Activated B cell treated with CpG ODN at 0.5 μM for 24 hours (primary cell): ENCODE measurements at regions not wholly inside any gene's neighbourhood (a gene's known extent, or its start where the extent isn't known, plus 50 kb on each side); places are given as distances from the start of the nearest gene placed in this dataset.
"Not testable (repeated sequence)": the region's sequence is repeated elsewhere in the genome, so short reads cannot be mapped to it uniquely, and the experiment has no call there.

Source experiments
- ATAC-seq: fragments of 200-7000 bp; cut with Tn5 transposase; one replicate; pipeline ENCODE4 v1.10.0; 2021; ENCODE audit warnings: low read depth, mild to moderate bottlenecking, moderate library complexity
- CTCF ChIA-PET: fragments of 350-600 bp; sonication (Branson Sonifier 250); formaldehyde crosslinking; loops from one replicate; lab custom pipeline; 2021; ENCODE audit warnings: antibody characterized with exemption; lab: Charles Lee
- POLR2A ChIA-PET: fragments of 350-600 bp; sonication (Branson Sonifier 250); formaldehyde crosslinking; loops from one replicate; lab custom pipeline; 2021; ENCODE audit warnings: antibody characterized with exemption; lab: Charles Lee
- DNase-seq: peaks from one replicate; pipeline ENCODE4 v3.0.0; 2022
- H3K27ac Mint-ChIP-seq: one replicate; pipeline ENCODE4 v1.8.0; 2020; ENCODE audit warnings: mixed read lengths
- H3K27me3 Mint-ChIP-seq: one replicate; pipeline ENCODE4 v1.8.0; 2021; ENCODE audit warnings: mixed read lengths
- H3K36me3 Mint-ChIP-seq: one replicate; pipeline ENCODE4 v1.8.0; 2021; ENCODE audit warnings: low read depth, mixed read lengths
- H3K4me1 Mint-ChIP-seq: one replicate; pipeline ENCODE4 v1.8.0; 2021; ENCODE audit warnings: mixed read lengths
- H3K4me3 Mint-ChIP-seq: one replicate; pipeline ENCODE4 v1.8.0; 2020; ENCODE audit warnings: mild to moderate bottlenecking, mixed read lengths
- H3K9me3 Mint-ChIP-seq: one replicate; pipeline ENCODE4 v1.8.0; 2020; ENCODE audit warnings: mixed read lengths
- intact Hi-C: fragments of 100-400 bp; cut with micrococcal nuclease; formaldehyde crosslinking; loops from one replicate; pipeline ENCODE4 v1.15.1; 2024
- TF ChIP-seq, protein P1 (sequence below): fragments of 200-600 bp; IDR thresholded peaks from one replicate; pipeline ENCODE4 v1.8.0; 2022; ENCODE audit warnings: antibody characterized with exemption, mild to moderate bottlenecking

DNA sequence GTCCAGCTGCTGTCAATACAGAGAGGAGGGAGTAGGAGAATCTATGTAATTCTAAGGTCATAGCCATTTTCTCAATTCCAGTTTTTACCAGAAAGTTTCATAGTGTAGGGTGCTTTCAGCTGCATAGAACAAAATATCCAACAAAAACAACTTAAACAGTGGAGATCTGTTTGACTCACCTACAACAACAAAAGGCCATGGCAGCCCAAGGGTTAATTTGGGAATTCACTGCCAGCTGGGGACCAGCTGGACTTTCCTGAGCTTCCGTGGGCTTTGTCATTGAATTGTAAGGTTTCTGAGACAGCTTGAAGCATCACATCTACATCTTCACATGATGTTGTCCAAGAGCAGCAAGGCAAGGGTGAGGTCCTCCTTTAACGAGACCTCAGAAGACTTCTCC lies 512.7 kb downstream of the IRS1 start:
- no peaks in the 10 kb centered on the region for H3K36me3 Mint-ChIP-seq
- POLR2A ChIA-PET = interaction anchor here (0.6 kb wide), 1 partner anchor 13 kb away, joined by 7 read pairs; no protein-coding TSS in a partner anchor
- H3K4me1 Mint-ChIP-seq = peaks cover 10% of the 10 kb centered on the region
- no peak overlapping the region for H3K4me3 Mint-ChIP-seq
- peaks cover 2% of the 10 kb centered on the region for H3K27me3 Mint-ChIP-seq
- intact Hi-C loops = no loop called here
- no peak overlapping the region for H3K27ac Mint-ChIP-seq
- CTCF ChIA-PET = no interaction called here
- H3K9me3 Mint-ChIP-seq = peaks cover 18% of the 10 kb centered on the region
- no peak for DNase-seq
- TF ChIP-seq, protein P1, sequence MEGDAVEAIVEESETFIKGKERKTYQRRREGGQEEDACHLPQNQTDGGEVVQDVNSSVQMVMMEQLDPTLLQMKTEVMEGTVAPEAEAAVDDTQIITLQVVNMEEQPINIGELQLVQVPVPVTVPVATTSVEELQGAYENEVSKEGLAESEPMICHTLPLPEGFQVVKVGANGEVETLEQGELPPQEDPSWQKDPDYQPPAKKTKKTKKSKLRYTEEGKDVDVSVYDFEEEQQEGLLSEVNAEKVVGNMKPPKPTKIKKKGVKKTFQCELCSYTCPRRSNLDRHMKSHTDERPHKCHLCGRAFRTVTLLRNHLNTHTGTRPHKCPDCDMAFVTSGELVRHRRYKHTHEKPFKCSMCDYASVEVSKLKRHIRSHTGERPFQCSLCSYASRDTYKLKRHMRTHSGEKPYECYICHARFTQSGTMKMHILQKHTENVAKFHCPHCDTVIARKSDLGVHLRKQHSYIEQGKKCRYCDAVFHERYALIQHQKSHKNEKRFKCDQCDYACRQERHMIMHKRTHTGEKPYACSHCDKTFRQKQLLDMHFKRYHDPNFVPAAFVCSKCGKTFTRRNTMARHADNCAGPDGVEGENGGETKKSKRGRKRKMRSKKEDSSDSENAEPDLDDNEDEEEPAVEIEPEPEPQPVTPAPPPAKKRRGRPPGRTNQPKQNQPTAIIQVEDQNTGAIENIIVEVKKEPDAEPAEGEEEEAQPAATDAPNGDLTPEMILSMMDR = no peak
- ATAC-seq = no peak

DNA sequence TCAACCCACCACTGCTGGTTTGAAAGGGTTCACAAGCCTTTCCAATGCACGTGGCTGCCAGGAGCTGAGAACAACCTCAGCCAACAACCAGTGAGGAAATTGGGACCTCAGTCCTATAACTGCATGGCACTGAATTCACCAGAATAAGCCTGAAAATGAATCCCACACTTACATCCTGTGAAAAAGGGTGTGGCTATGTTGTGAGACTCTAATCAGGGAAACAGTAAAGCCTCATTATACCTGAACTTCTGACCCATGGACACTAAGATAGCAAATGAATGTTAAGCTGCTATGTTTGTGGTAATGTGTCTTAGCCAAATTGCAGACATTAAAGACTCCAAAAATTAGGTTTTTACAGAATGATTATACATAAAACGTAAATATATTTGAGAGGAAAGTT lies 515.8 kb downstream of the IRS1 start:
- Mint-ChIP-seq H3K9me3 (peaks cover 5% of the 10 kb centered on the region), H3K27ac (no peak overlapping the region), H3K36me3 (no peaks in the 10 kb centered on the region), H3K27me3 (peaks cover 2% of the 10 kb centered on the region), H3K4me1 (peaks cover 10% of the 10 kb centered on the region), H3K4me3 (no peak overlapping the region)
- ChIA-PET CTCF (no interaction called here), POLR2A (no interaction called here)
- DNase-seq (no peak), ATAC-seq (no peak)
- intact Hi-C loops = no loop called here
- TF ChIP-seq, protein P1 = no peak

DNA sequence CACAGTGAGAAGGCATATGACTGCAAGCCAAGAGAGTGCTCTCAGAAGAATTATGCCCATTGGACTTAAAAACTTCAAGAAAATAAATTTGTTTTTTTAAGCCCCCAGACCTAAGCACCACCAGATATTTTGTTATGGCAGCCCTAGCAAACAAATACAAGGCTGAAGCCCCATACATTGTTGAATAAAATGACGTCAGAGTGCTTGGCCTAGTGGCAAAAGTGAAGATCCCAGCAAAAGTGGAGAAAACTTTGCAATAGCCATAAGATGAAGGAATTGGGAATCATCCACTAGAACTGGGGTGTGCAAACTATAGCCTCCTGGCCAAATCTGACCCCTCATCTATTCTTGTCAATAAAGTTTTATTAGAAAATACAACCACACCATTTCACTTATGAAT lies 517.5 kb downstream of the IRS1 start:
- H3K9me3 Mint-ChIP-seq = peaks cover 5% of the 10 kb centered on the region
- ATAC-seq = no peak
- H3K36me3 Mint-ChIP-seq = no peaks in the 10 kb centered on the region
- intact Hi-C loops = no loop called here
- POLR2A ChIA-PET = no interaction called here
- CTCF ChIA-PET = no interaction called here
- H3K27ac Mint-ChIP-seq = no peak overlapping the region
- peaks cover 5% of the 10 kb centered on the region for H3K4me1 Mint-ChIP-seq
- peaks cover 2% of the 10 kb centered on the region for H3K27me3 Mint-ChIP-seq
- TF ChIP-seq, protein P1 = no peak
- H3K4me3 Mint-ChIP-seq = no peak overlapping the region
- no peak for DNase-seq

DNA sequence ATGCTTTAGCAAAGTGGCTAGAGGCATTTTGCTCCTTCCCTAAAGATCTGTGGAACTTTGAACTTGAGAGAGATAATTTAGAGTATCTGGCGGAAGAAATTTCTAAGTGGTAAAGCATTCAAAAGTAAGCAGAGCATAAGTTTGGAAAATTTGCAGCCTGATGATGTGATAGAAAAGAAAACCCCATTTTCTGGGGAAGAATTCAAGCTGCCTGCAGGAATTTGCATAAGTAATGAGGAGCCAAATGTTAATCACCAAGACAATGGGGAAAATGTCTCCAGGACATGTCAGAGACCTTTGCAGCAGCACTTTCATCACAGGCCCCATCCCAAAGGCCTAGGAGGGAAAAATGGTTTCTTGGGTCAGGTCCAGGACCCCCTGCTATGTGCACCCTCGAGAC lies 519.5 kb downstream of the IRS1 start:
- H3K27me3 Mint-ChIP-seq, H3K36me3 Mint-ChIP-seq, DNase-seq, ATAC-seq, H3K9me3 Mint-ChIP-seq, H3K4me1 Mint-ChIP-seq, CTCF ChIA-PET, POLR2A ChIA-PET, H3K4me3 Mint-ChIP-seq, H3K27ac Mint-ChIP-seq, intact Hi-C loops: not testable (repeated sequence)

DNA sequence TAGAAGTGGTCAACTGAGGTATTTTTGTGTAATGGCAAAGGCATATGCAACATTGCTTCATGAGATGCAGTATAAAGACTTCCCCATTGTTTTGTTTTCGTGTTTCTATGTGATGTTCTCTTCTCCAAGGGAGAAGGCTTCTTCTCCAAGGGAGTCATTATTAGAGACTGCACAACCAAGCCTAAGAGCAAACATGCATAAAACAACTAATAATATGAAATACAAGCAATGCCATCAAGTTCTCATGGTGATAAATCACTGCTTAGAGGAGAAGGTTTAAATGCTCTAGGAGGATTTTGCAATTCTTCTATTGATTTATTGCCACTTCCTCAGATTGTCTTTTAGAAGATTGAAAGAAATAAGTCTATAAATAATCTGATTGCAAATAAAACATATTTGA lies 524.4 kb downstream of the IRS1 start:
- Mint-ChIP-seq H3K36me3 (no peaks in the 10 kb centered on the region), H3K9me3 (no peaks in the 10 kb centered on the region), H3K27me3 (no peaks in the 10 kb centered on the region), H3K27ac (no peak overlapping the region), H3K4me3 (no peak overlapping the region), H3K4me1 (no peaks in the 10 kb centered on the region)
- CTCF ChIA-PET = no interaction called here
- POLR2A ChIA-PET = no interaction called here
- DNase-seq (no peak), ATAC-seq (no peak)
- TF ChIP-seq, protein P1 = no peak
- intact Hi-C loops = no loop called here

DNA sequence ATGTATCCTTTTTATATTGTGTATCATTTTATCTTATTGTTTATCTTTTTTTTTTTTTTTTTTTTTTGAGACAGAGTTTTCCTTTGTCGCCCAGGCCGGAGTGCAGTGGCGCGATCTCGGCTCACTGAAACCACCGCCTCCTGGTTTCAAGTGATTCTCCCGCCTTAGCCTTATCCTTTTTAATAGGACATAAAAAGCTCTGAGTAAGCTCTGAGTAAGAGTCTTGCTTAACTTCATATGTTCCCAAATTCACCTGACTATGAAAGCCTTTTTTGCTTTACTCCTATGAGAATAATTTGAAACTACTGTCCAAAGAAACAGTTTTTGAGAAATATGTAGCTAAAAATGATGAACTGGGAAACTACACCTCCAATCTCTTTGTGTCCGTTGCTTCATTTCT lies 525.5 kb downstream of the IRS1 start:
- ATAC-seq (no peak), DNase-seq (no peak)
- TF ChIP-seq, protein P1 = no peak
- intact Hi-C loops = no loop called here
- CTCF ChIA-PET = no interaction called here
- Mint-ChIP-seq H3K4me1 (no peaks in the 10 kb centered on the region), H3K27me3 (peaks cover 2% of the 10 kb centered on the region), H3K27ac (no peak overlapping the region), H3K9me3 (no peaks in the 10 kb centered on the region), H3K36me3 (no peaks in the 10 kb centered on the region), H3K4me3 (no peak overlapping the region)
- POLR2A ChIA-PET = interaction anchor here (0.7 kb wide), 1 partner anchor 13 kb away, joined by 7 read pairs; no protein-coding TSS in a partner anchor
